Left ventricle myocardium inferior (tissue), 1 donor: ENCODE measurements at regions not wholly inside any gene's neighbourhood (a gene's known extent, or its start where the extent isn't known, plus 50 kb on each side); places are given as distances from the start of the nearest gene placed in this dataset.

Source experiments
- DNase-seq: peaks from one replicate; pipeline ENCODE4 v3.0.0-alpha.2; 2020
- H3K27ac ChIP-seq: fragments of 200-600 bp; replicated peaks from 2 replicates; pipeline ENCODE4 v1.8.0; 2021
- H3K27me3 ChIP-seq: fragments of 200-600 bp; 2 replicates; pipeline ENCODE4 v1.8.0; 2021; ENCODE audit warnings: low read depth
- H3K36me3 ChIP-seq: fragments of 200-600 bp; 2 replicates; pipeline ENCODE4 v1.8.0; 2021
- H3K4me1 ChIP-seq: fragments of 200-600 bp; 2 replicates; pipeline ENCODE4 v1.8.0; 2021
- H3K4me3 ChIP-seq: fragments of 200-600 bp; 2 replicates; pipeline ENCODE4 v1.8.0; 2021; ENCODE audit warnings: mild to moderate bottlenecking, moderate library complexity
- H3K9me3 ChIP-seq: fragments of 200-600 bp; replicated peaks from 2 replicates; pipeline ENCODE4 v1.8.0; 2021
- CTCF ChIP-seq: fragments of 200-600 bp; IDR thresholded peaks from 2 replicates; pipeline ENCODE4 v1.8.0; 2021; ENCODE audit warnings: antibody characterized with exemption, mild to moderate bottlenecking, borderline replicate concordance
- intact Hi-C: fragments of 100-400 bp; cut with micrococcal nuclease; formaldehyde crosslinking; loops from one replicate; pipeline ENCODE4 v1.11.0; 2022
- donor health status: DM: no; HTN: yes; CAD: no; lungs with severe emphysema.

GRCh38 chr12:47558625-47559345, 147.0 kb downstream of the RPAP3 start:
- H3K9me3 ChIP-seq, result peaks cover 4% of the 10 kb centered on the region
- no peaks in the 10 kb centered on the region for H3K27me3 ChIP-seq
- TF ChIP-seq CTCF, result no peak
- intact Hi-C loops, result no loop called here
- no peaks in the 10 kb centered on the region for H3K36me3 ChIP-seq
- H3K4me3 ChIP-seq, result no peak overlapping the region
- no peak overlapping the region for H3K27ac ChIP-seq
- DNase-seq, result no peak
- no peaks in the 10 kb centered on the region for H3K4me1 ChIP-seq

GRCh38 chr12:47557386-47557785, 148.4 kb downstream of the RPAP3 start:
- Histone ChIP-seq H3K36me3 (no peaks in the 10 kb centered on the region), H3K9me3 (peaks cover 18% of the 10 kb centered on the region), H3K4me1 (no peaks in the 10 kb centered on the region), H3K4me3 (no peak overlapping the region), H3K27me3 (no peaks in the 10 kb centered on the region), H3K27ac (no peak overlapping the region)
- DNase-seq, result no peak
- intact Hi-C loops, result no loop called here
- TF ChIP-seq CTCF, result no peak

- no peak overlapping the region for H3K4me3 ChIP-seq
- DNase-seq, result no peak
- no peaks in the 10 kb centered on the region for H3K4me1 ChIP-seq
- intact Hi-C loops, result no loop called here
- TF ChIP-seq CTCF, result no peak
- peaks cover 21% of the 10 kb centered on the region for H3K9me3 ChIP-seq
- H3K36me3 ChIP-seq, result no peaks in the 10 kb centered on the region
- H3K27me3 ChIP-seq, result no peaks in the 10 kb centered on the region
- H3K27ac ChIP-seq, result no peak overlapping the region
Measured at GRCh38 chr12:47556261-47557030, 149.4 kb downstream of the RPAP3 start.

GRCh38 chr12:47554046-47554653, 151.7 kb downstream of the RPAP3 start:
- Histone ChIP-seq H3K4me3 (no peak overlapping the region), H3K27me3 (no peaks in the 10 kb centered on the region), H3K4me1 (no peaks in the 10 kb centered on the region), H3K36me3 (no peaks in the 10 kb centered on the region), H3K9me3 (peaks cover 21% of the 10 kb centered on the region), H3K27ac (no peak overlapping the region)
- DNase-seq, result no peak
- no peak for TF ChIP-seq CTCF
- intact Hi-C loops, result no loop called here

- Histone ChIP-seq H3K27ac (no peak overlapping the region), H3K36me3 (no peaks in the 10 kb centered on the region), H3K9me3 (peaks cover 21% of the 10 kb centered on the region), H3K27me3 (no peaks in the 10 kb centered on the region), H3K4me3 (no peak overlapping the region), H3K4me1 (no peaks in the 10 kb centered on the region)
- intact Hi-C loops, result no loop called here
- TF ChIP-seq CTCF, result no peak
- no peak for DNase-seq
Measured at GRCh38 chr12:47553266-47553665, 152.6 kb downstream of the RPAP3 start.
